ENCODE measurements at regions not wholly inside any gene's neighbourhood (a gene's known extent, or its start where the extent isn't known, plus 50 kb on each side); places are given as distances from the start of the nearest gene placed in this dataset.

DNA sequence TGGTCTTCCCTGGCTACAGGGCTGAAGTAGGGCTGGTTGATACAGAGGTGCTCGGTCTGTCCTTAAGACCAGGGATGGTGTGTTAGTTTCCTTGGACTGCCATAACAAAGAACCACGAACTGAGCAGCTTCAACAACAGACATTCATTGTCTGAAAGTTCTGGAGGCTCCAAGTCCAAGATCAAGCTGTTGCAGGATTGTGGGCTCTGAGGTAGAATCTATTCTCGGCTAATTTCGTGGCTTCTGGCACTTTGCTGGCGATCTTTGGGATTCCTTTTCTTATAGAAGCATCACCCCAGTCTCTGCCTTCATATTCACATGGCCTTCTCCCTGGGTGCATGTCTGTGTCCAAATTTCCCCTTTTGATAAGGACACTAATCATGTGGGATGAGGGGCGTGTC lies 112.1 kb upstream of the ITGB1 start:
- no peak overlapping the region for H3K9ac ChIP-seq (ENCODE audit: insufficient read length, low read depth)
- no peaks in the 10 kb centered on the region for H3K36me3 ChIP-seq (ENCODE audit: insufficient read depth, insufficient read length, low read length)
- no peak for DNase-seq (ENCODE audit: low read depth, low spot score)
- H3K9me3 ChIP-seq (ENCODE audit: insufficient read depth, low read length) = peaks cover 32% of the 10 kb centered on the region
- no peaks in the 10 kb centered on the region for H3K4me1 ChIP-seq (ENCODE audit: insufficient read depth, insufficient read length)
- H3K27me3 ChIP-seq (ENCODE audit: insufficient read depth, insufficient read length) = no peaks in the 10 kb centered on the region
- no peak for TF ChIP-seq ZNF274 (IDR thresholded peaks at IDR 0.05; ENCODE audit: low read depth, low read length)
- no peak for TF ChIP-seq SUZ12 (IDR thresholded peaks at IDR 0.05; ENCODE audit: extremely low read depth, insufficient read depth, insufficient read length)
- no peak overlapping the region for H3K4me3 ChIP-seq (ENCODE audit: insufficient read length, low read depth)

GRCh38 chr10:33067917-33068316 lies 109.9 kb upstream of the ITGB1 start:
- H3K9me3 ChIP-seq (ENCODE audit: insufficient read depth, low read length) = peaks cover 30% of the 10 kb centered on the region
- H3K9ac ChIP-seq (ENCODE audit: insufficient read length, low read depth) = no peak overlapping the region
- no peak for TF ChIP-seq YY1 (IDR thresholded peaks at IDR 0.05; ENCODE audit: insufficient read depth, insufficient read length)
- TF ChIP-seq ZNF274 (IDR thresholded peaks at IDR 0.05; ENCODE audit: low read depth, low read length) = no peak
- TF ChIP-seq SUZ12 (IDR thresholded peaks at IDR 0.05; ENCODE audit: extremely low read depth, insufficient read depth, insufficient read length) = no peak
- no peaks in the 10 kb centered on the region for H3K27me3 ChIP-seq (ENCODE audit: insufficient read depth, insufficient read length)
- no peaks in the 10 kb centered on the region for H3K36me3 ChIP-seq (ENCODE audit: insufficient read depth, insufficient read length, low read length)
- H3K4me3 ChIP-seq (ENCODE audit: insufficient read length, low read depth) = no peak overlapping the region
- no peak for DNase-seq (ENCODE audit: low read depth, low spot score)
- no peaks in the 10 kb centered on the region for H3K4me1 ChIP-seq (ENCODE audit: insufficient read depth, insufficient read length)

DNA sequence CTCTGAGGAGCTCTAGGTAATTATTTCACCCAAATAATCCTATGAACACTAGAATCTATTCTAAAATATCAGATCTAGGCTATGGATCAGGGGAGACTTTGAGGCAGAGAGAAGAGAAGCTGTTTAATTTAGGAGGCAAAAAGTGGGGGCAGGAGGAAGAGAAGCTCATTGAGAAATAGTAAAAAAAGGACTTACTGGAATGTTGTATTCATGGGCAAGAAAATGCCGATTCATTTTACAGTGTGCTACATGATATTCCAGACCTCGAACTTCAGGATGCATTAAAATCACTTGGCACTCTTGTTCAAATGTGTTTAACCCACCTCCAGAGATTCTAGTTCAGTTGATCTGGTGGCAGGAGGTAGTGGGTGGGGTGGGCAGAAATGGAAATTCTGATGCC lies 109.5 kb upstream of the ITGB1 start:
- no peak for DNase-seq (ENCODE audit: low read depth, low spot score)
- Histone ChIP-seq H3K4me3 (ENCODE audit: insufficient read length, low read depth) (no peak overlapping the region), H3K9ac (ENCODE audit: insufficient read length, low read depth) (no peak overlapping the region), H3K9me3 (ENCODE audit: insufficient read depth, low read length) (peaks cover 26% of the 10 kb centered on the region), H3K36me3 (ENCODE audit: insufficient read depth, insufficient read length, low read length) (no peaks in the 10 kb centered on the region), H3K27me3 (ENCODE audit: insufficient read depth, insufficient read length) (no peaks in the 10 kb centered on the region), H3K4me1 (ENCODE audit: insufficient read depth, insufficient read length) (no peaks in the 10 kb centered on the region)
- no peak for TF ChIP-seq YY1 (IDR thresholded peaks at IDR 0.05; ENCODE audit: insufficient read depth, insufficient read length)
- TF ChIP-seq ZNF274 (IDR thresholded peaks at IDR 0.05; ENCODE audit: low read depth, low read length) = no peak
- TF ChIP-seq SUZ12 (IDR thresholded peaks at IDR 0.05; ENCODE audit: extremely low read depth, insufficient read depth, insufficient read length) = no peak

GRCh38 chr10:33066558-33067236 lies 108.7 kb upstream of the ITGB1 start:
- H3K27me3 ChIP-seq (ENCODE audit: insufficient read depth, insufficient read length) = no peaks in the 10 kb centered on the region
- TF ChIP-seq YY1 (IDR thresholded peaks at IDR 0.05; ENCODE audit: insufficient read depth, insufficient read length) (no peak), ZNF274 (IDR thresholded peaks at IDR 0.05; ENCODE audit: low read depth, low read length) (no peak), SUZ12 (IDR thresholded peaks at IDR 0.05; ENCODE audit: extremely low read depth, insufficient read depth, insufficient read length) (no peak)

GRCh38 chr10:33065111-33065510 lies 107.1 kb upstream of the ITGB1 start:
- Histone ChIP-seq H3K36me3 (ENCODE audit: insufficient read depth, insufficient read length, low read length) (no peaks in the 10 kb centered on the region), H3K9me3 (ENCODE audit: insufficient read depth, low read length) (peaks cover 6% of the 10 kb centered on the region; the same call in 1 of the 2 replicates), H3K27me3 (ENCODE audit: insufficient read depth, insufficient read length) (no peaks in the 10 kb centered on the region), H3K9ac (ENCODE audit: insufficient read length, low read depth) (no peak overlapping the region), H3K4me1 (ENCODE audit: insufficient read depth, insufficient read length) (no peaks in the 10 kb centered on the region), H3K4me3 (ENCODE audit: insufficient read length, low read depth) (no peak overlapping the region)
- no peak for DNase-seq (ENCODE audit: low read depth, low spot score)
- no peak for TF ChIP-seq SUZ12 (IDR thresholded peaks at IDR 0.05; ENCODE audit: extremely low read depth, insufficient read depth, insufficient read length)
- TF ChIP-seq YY1 (IDR thresholded peaks at IDR 0.05; ENCODE audit: insufficient read depth, insufficient read length) = no peak
- no peak for TF ChIP-seq ZNF274 (IDR thresholded peaks at IDR 0.05; ENCODE audit: low read depth, low read length)

More at GRCh38 chr10:33066558-33067236, 108.7 kb upstream of the ITGB1 start:
- H3K4me1 ChIP-seq (ENCODE audit: insufficient read depth, insufficient read length) = no peaks in the 10 kb centered on the region
- no peak for DNase-seq (ENCODE audit: low read depth, low spot score)
- H3K36me3 ChIP-seq (ENCODE audit: insufficient read depth, insufficient read length, low read length) = no peaks in the 10 kb centered on the region
- H3K4me3 ChIP-seq (ENCODE audit: insufficient read length, low read depth) = no peak overlapping the region
- H3K9me3 ChIP-seq (ENCODE audit: insufficient read depth, low read length) = peaks cover 22% of the 10 kb centered on the region
- H3K9ac ChIP-seq (ENCODE audit: insufficient read length, low read depth) = no peak overlapping the region

GRCh38 chr10:33064706-33065105 lies 106.7 kb upstream of the ITGB1 start:
- H3K9ac ChIP-seq (ENCODE audit: insufficient read length, low read depth) = no peak overlapping the region
- H3K4me3 ChIP-seq (ENCODE audit: insufficient read length, low read depth) = no peak overlapping the region
- H3K9me3 ChIP-seq (ENCODE audit: insufficient read depth, low read length) = peaks cover 2% of the 10 kb centered on the region; the same call in 1 of the 2 replicates
- H3K4me1 ChIP-seq (ENCODE audit: insufficient read depth, insufficient read length) = no peaks in the 10 kb centered on the region
- no peaks in the 10 kb centered on the region for H3K27me3 ChIP-seq (ENCODE audit: insufficient read depth, insufficient read length)
- H3K36me3 ChIP-seq (ENCODE audit: insufficient read depth, insufficient read length, low read length) = no peaks in the 10 kb centered on the region
- no peak for DNase-seq (ENCODE audit: low read depth, low spot score)
- TF ChIP-seq SUZ12 (IDR thresholded peaks at IDR 0.05; ENCODE audit: extremely low read depth, insufficient read depth, insufficient read length) (no peak), ZNF274 (IDR thresholded peaks at IDR 0.05; ENCODE audit: low read depth, low read length) (no peak), YY1 (IDR thresholded peaks at IDR 0.05; ENCODE audit: insufficient read depth, insufficient read length) (no peak)

DNA sequence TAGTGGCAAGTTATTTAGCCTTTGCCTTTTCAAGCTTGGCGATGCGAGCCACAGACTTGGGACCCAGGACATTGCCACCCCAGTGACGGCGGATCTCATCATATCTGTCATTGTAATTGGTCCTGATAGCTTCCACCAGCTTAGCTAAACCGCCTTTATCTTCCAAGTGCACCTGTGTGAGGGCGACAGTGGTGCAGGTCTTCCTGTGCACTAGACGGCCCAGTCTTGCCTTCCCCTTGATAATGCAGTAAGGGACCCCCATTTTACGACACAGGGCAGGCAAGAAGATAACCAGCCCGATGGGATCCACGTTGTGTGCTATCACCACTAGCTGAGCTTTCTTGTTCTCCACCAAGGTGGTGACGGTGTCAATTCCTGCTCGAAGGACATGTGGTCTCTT lies 99.6 kb upstream of the ITGB1 start:
- no peaks in the 10 kb centered on the region for H3K4me1 ChIP-seq (ENCODE audit: insufficient read depth, insufficient read length)
- TF ChIP-seq ZNF274 (IDR thresholded peaks at IDR 0.05; ENCODE audit: low read depth, low read length) = no peak
- H3K9me3 ChIP-seq (ENCODE audit: insufficient read depth, low read length) = no peaks in the 10 kb centered on the region
- H3K27me3 ChIP-seq (ENCODE audit: insufficient read depth, insufficient read length) = no peaks in the 10 kb centered on the region
- no peak for DNase-seq (ENCODE audit: low read depth, low spot score)
- no peaks in the 10 kb centered on the region for H3K36me3 ChIP-seq (ENCODE audit: insufficient read depth, insufficient read length, low read length)
- H3K9ac ChIP-seq (ENCODE audit: insufficient read length, low read depth) = no peak overlapping the region
- H3K4me3 ChIP-seq (ENCODE audit: insufficient read length, low read depth) = no peak overlapping the region

Data from NT2/D1 (cell line).